ENCODE measurements at regions not wholly inside any gene's neighbourhood (a gene's known extent, or its start where the extent isn't known, plus 50 kb on each side); places are given as distances from the start of the nearest gene placed in this dataset.

GRCh38 chr7:52294942-52295341 lies 740.5 kb upstream of the POM121L12 start:
- no TSS peak for BruUV-seq (replicated peaks)
- TF ChIP-seq MXI1 (IDR thresholded peaks at IDR 0.05; ENCODE audit: borderline replicate concordance, low read depth, low read length) = no peak
- TF ChIP-seq FOS (IDR thresholded peaks at IDR 0.05; ENCODE audit: low read depth, low read length) = no peak
- no peak for TF ChIP-seq CEBPB (IDR thresholded peaks at IDR 0.05; ENCODE audit: low read depth, low read length)
- no peak for TF ChIP-seq MAFK (IDR thresholded peaks at IDR 0.05; ENCODE audit: low read depth, low read length)
- no peak for TF ChIP-seq ELK1 (IDR thresholded peaks at IDR 0.05; ENCODE audit: borderline replicate concordance, low read depth, low read length)
- TF ChIP-seq CTCF (conservative IDR thresholded peaks at IDR 0.05; ENCODE audit: low read depth, low read length) = no peak
- TF ChIP-seq USF2 (IDR thresholded peaks at IDR 0.05; ENCODE audit: low read depth, low read length) = no peak
- TF ChIP-seq SMC3 (IDR thresholded peaks at IDR 0.05; ENCODE audit: low read depth, low read length) = no peak
- TF ChIP-seq CHD1 (IDR thresholded peaks at IDR 0.05; ENCODE audit: low read depth, low read length) = no peak
- no peak for TF ChIP-seq RFX5 (IDR thresholded peaks at IDR 0.05; ENCODE audit: low read depth, low read length)
- no peak for TF ChIP-seq RAD21 (IDR thresholded peaks at IDR 0.05; ENCODE audit: low read length)
- H3K4me2 ChIP-seq (ENCODE audit: low read depth, low read length) = no peak overlapping the region
- ATAC-seq (ENCODE audit: low read depth) (no peak), DNase-seq (no peak)
- in situ Hi-C loops (cut with MboI; ENCODE audit: low sequenced_read_pairs) = no loop called here
- intact Hi-C loops (cut with micrococcal nuclease) = no loop called here
- H3K27me3 ChIP-seq (ENCODE audit: control insufficient read depth, insufficient read depth, low read length) = no peaks in the 10 kb centered on the region
- no peaks in the 10 kb centered on the region for H4K20me1 ChIP-seq (ENCODE audit: insufficient read depth, low read length)
- H2AFZ ChIP-seq (replicated peaks; ENCODE audit: low read length, poor library complexity) = no peak overlapping the region
- H3K4ac ChIP-seq (ENCODE audit: low read depth, low read length) = no peak overlapping the region
- no peak overlapping the region for H3K4me3 ChIP-seq (ENCODE audit: insufficient read depth, low read depth, low read length)
- H2AK5ac ChIP-seq (ENCODE audit: low read depth, low read length) = no peak overlapping the region
- no peak overlapping the region for H4K91ac ChIP-seq (ENCODE audit: insufficient read depth, low read depth, low read length)
- no peak overlapping the region for H2AK9ac ChIP-seq (replicated peaks; ENCODE audit: low read depth, low read length, poor library complexity)
- no peak overlapping the region for H2BK5ac ChIP-seq (ENCODE audit: low read depth, low read length, poor library complexity, severe bottlenecking)
- no peak overlapping the region for H3K18ac ChIP-seq (ENCODE audit: low read depth, low read length)
- H2BK15ac ChIP-seq (ENCODE audit: low read depth, low read length) = no peak overlapping the region
- dilution Hi-C loops (cut with HindIII; ENCODE audit: low sequenced_read_pairs, unreplicated experiment) = no loop called here
- CTCF ChIA-PET = no interaction called here
- H3K23ac ChIP-seq (ENCODE audit: low read depth, low read length) = no peak overlapping the region
- H4K8ac ChIP-seq (ENCODE audit: low read depth in 2 of 2, low read length in 2 of 2) = no peak overlapping the region
- POLR2A ChIA-PET (ENCODE audit: unreplicated experiment) = no interaction called here
- H3K56ac ChIP-seq (ENCODE audit: extremely low read depth, insufficient read depth, low read length) = no peak overlapping the region
- no peaks in the 10 kb centered on the region for H3K9me1 ChIP-seq (ENCODE audit: insufficient read depth, low read length)
- H3K36me3 ChIP-seq (ENCODE audit: control insufficient read depth, insufficient read depth, low read length) = no peaks in the 10 kb centered on the region
- no peak overlapping the region for H3K9ac ChIP-seq (ENCODE audit: low read depth, low read length)
- H3K9me3 ChIP-seq (ENCODE audit: control insufficient read depth, insufficient read depth, low read length) = peaks cover 5% of the 10 kb centered on the region
- no peak overlapping the region for H4K5ac ChIP-seq (ENCODE audit: low read depth, low read length)
- WGBS, 2 experiments (ENCODE audit: extremely low coverage in 2 of 2, insufficient read length in 1 of 2) = 64% methylated on average over 6 of the region's 7 CpGs; no CpG with 5 or more reads in 1 of the 2 experiments
- no peak overlapping the region for H3K27ac ChIP-seq (ENCODE audit: insufficient read depth, low read length)
- H2BK120ac ChIP-seq (ENCODE audit: low read depth, low read length) = no peak overlapping the region
- no peak overlapping the region for H2BK20ac ChIP-seq (ENCODE audit: low read depth, low read length)
- H3K79me1 ChIP-seq (ENCODE audit: low read depth in 1 of 2, low read length in 2 of 2) = no peaks in the 10 kb centered on the region
- H3K14ac ChIP-seq (replicated peaks; ENCODE audit: low read depth, low read length) = no peak overlapping the region
- H3K4me1 ChIP-seq (ENCODE audit: control insufficient read depth, insufficient read depth, low read length) = no peaks in the 10 kb centered on the region
